ENCODE measurements at regions not wholly inside any gene's neighbourhood (a gene's known extent, or its start where the extent isn't known, plus 50 kb on each side); places are given as distances from the start of the nearest gene placed in this dataset.

DNA sequence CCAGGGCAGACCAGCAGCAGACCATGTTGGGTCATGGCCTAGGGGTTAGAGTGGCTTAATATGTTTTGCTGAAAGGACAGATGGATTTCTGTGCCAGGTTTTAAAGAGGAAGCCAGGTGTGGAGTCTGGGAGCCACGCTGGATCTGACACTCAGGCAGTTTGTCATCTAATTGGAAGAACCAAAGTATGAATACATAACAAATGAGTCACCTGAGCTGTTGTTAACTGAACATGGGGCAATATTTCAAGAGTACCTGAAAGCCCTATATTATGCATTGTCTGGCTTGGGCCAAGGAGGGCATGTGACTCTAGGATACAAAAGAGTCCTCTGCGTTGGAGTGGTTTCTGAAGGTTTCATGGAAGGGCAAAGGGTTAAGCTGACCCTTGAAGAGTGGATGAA lies 70.6 kb downstream of the LMO4 start:
- TF ChIP-seq EP300 (IDR thresholded peaks at IDR 0.05) (no peak), POLR2AphosphoS5 (IDR thresholded peaks at IDR 0.05) (no peak), POLR2A (IDR thresholded peaks at IDR 0.05) (no peak)
- TF ChIP-seq, protein P1, sequence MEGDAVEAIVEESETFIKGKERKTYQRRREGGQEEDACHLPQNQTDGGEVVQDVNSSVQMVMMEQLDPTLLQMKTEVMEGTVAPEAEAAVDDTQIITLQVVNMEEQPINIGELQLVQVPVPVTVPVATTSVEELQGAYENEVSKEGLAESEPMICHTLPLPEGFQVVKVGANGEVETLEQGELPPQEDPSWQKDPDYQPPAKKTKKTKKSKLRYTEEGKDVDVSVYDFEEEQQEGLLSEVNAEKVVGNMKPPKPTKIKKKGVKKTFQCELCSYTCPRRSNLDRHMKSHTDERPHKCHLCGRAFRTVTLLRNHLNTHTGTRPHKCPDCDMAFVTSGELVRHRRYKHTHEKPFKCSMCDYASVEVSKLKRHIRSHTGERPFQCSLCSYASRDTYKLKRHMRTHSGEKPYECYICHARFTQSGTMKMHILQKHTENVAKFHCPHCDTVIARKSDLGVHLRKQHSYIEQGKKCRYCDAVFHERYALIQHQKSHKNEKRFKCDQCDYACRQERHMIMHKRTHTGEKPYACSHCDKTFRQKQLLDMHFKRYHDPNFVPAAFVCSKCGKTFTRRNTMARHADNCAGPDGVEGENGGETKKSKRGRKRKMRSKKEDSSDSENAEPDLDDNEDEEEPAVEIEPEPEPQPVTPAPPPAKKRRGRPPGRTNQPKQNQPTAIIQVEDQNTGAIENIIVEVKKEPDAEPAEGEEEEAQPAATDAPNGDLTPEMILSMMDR (IDR thresholded peaks at IDR 0.05): no peak
